BE2C (cell line): ENCODE measurements at regions not wholly inside any gene's neighbourhood (a gene's known extent, or its start where the extent isn't known, plus 50 kb on each side); places are given as distances from the start of the nearest gene placed in this dataset.

Experiments used
- DNase-seq: peaks from one replicate; pipeline ENCODE4 v3.0.0-alpha.2; 2020
- H3K27me3 ChIP-seq: fragments of 250-450 bp; sonication (Bioruptor Pico); 2 replicates; pipeline ENCODE4 v1.5.1; 2020; ENCODE audit warnings: mild to moderate bottlenecking
- H3K36me3 ChIP-seq: fragments of 250-450 bp; sonication (Bioruptor Pico); 2 replicates; pipeline ENCODE4 v1.5.1; 2020; ENCODE audit warnings: mild to moderate bottlenecking
- H3K4me1 ChIP-seq: fragments of 250-450 bp; sonication (Bioruptor Pico); 2 replicates; pipeline ENCODE4 v1.5.1; 2020
- H3K4me3 ChIP-seq: 2 replicates; pipeline ENCODE4 v1.5.1; 2011; ENCODE audit warnings: low read depth, low read length
- H3K9me3 ChIP-seq: fragments of 250-450 bp; sonication (Bioruptor Pico); 2 replicates; pipeline ENCODE4 v1.5.1; 2020
- CTCF ChIP-seq: IDR thresholded peaks from 2 replicates; pipeline ENCODE4 v1.5.1; 2012; ENCODE audit warnings: mild to moderate bottlenecking, low read depth, low read length

DNA sequence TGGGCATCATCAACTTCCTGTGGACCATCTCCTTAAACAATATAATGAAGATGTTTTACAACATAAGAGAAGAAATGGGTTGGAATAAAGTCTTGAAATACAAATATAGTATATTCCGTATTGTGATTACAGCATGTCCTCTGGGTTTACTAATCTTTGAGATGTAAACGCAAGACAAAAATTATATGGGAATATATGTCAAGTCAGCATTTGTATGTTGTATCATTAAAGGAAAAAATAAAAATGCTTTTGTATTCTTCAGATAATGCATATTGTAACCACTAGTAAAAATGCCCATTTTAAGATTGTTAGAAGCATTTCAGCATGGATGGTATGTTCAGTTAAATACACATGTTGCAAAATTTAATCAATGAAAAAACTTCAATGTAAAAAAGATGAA is 893.3 kb downstream of the FLRT2 start:
- TF ChIP-seq CTCF = no peak
- H3K4me3 ChIP-seq = no peak overlapping the region
- H3K9me3 ChIP-seq = no peaks in the 10 kb centered on the region
- H3K4me1 ChIP-seq = no peaks in the 10 kb centered on the region
- H3K36me3 ChIP-seq = no peaks in the 10 kb centered on the region
- no peak for DNase-seq
- no peaks in the 10 kb centered on the region for H3K27me3 ChIP-seq

DNA sequence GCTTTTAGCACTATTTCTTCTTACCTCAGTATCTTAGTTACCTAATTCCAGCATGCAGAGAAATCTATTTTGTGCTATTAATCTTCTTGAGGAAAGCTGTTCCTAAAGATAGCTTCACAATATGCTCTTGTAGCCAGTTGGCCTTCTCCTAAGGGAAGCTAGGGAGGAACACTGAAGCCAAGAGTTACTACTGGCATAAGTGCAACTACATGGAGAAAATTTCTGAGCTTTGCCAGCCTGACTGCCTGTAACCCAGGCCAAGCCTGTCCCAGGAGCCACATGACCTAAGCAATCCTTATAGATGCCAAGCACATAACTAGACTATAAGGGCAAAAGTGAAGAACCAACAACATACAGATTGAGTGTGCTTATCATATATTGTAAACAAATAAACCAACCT is 890.2 kb downstream of the FLRT2 start:
- TF ChIP-seq CTCF = no peak
- DNase-seq = no peak
- no peaks in the 10 kb centered on the region for H3K4me1 ChIP-seq
- H3K27me3 ChIP-seq = no peaks in the 10 kb centered on the region
- no peak overlapping the region for H3K4me3 ChIP-seq
- H3K9me3 ChIP-seq = no peaks in the 10 kb centered on the region
- no peaks in the 10 kb centered on the region for H3K36me3 ChIP-seq

DNA sequence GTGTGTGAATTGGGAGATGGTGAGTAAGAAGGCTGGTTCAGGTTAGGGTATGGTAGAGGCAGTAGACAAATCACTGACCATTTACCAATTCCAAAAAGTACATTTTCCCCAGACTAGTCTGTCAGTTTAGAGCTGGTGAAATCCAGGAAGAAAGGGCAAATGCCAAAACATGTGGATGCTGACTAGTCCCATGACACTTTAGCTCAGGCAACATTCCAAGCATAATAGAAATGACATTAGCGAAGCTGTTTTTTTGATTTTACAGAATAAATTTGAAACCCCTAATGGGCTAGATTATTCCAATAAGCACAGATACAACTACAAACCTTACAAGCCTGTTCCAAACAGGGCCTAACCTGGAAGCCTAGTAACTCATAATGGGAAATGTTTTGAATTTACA is 884.2 kb downstream of the FLRT2 start:
- Histone ChIP-seq H3K36me3 (no peaks in the 10 kb centered on the region), H3K9me3 (no peaks in the 10 kb centered on the region), H3K4me3 (no peak overlapping the region), H3K27me3 (no peaks in the 10 kb centered on the region), H3K4me1 (no peaks in the 10 kb centered on the region)
- no peak for TF ChIP-seq CTCF
- no peak for DNase-seq

DNA sequence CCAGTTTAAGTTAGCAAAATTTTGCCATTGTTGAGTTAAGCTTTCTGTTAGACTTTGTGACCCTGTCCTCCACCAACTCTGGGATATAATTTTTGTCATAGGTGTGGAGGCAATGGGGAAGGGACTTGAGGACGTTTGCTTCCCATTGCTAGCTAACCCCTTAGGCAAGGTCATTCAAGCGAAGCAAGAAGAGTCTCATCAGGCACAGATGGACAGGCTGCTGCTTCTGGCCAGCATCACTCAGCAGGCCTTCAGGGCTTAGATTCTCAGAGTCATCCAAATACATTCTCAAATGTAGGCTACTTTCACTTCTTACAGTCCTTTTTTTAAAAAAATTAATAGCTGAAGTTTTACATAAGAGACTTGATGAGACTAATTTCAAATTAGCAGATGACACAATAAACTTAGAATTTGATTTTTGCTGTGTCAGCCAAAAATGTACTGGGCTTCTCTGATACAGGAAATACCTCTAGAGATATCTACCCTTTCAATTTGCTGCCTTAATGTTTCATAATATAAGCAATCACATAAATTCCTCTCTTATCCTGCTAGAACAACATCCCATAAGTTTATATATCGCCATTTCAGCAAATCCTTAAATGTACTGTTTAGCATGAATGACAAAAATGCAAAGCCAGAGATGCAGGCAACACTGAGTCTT is 875.2 kb downstream of the FLRT2 start:
- Histone ChIP-seq H3K4me3 (no peak overlapping the region), H3K27me3 (no peaks in the 10 kb centered on the region), H3K36me3 (no peaks in the 10 kb centered on the region), H3K9me3 (no peaks in the 10 kb centered on the region; the same call in 1 of the 2 replicates), H3K4me1 (peaks cover 9% of the 10 kb centered on the region)
- peak; percentile 24 for DNase-seq
- no peak for TF ChIP-seq CTCF

DNA sequence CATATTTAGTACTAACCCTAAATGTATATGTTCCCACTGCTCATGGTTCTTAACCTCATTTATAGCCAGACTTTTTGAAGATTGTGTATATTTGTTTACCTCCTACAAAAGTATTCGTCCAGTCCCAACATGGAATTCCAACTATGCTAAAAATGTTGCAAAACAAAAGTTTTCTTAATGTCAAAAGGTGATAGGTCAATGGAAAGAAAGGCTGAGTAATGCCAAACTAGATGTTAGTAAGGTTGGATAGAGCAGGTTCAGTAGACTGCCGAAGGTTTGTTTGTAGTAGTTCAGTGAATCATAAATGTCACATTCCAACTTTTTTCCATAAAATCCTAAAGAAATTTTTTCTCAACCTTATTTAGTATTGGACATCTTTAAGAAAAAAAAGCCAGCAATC is 874.5 kb downstream of the FLRT2 start:
- H3K9me3 ChIP-seq = no peaks in the 10 kb centered on the region; the same call in 1 of the 2 replicates
- no peak for TF ChIP-seq CTCF
- H3K36me3 ChIP-seq = no peaks in the 10 kb centered on the region
- no peak for DNase-seq
- H3K4me3 ChIP-seq = no peak overlapping the region
- H3K27me3 ChIP-seq = no peaks in the 10 kb centered on the region
- peaks cover 9% of the 10 kb centered on the region for H3K4me1 ChIP-seq

DNA sequence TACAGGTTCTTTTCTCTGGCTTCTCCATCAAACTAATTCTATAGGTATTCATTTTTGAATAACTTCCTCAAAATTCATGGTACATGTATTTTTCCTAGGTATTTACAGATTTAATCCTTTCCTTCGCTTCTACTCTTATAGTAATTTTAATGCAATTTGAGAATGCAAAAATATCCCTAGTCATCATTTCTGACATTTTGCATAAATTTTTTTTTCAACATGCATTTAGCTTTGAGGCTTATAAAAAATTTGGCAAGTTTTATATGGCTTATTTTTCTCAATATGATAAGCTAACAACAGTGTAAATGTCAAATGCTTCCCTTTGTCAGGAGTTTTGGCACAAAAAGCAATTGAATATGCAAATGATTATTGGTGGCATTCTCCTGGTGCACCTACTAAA is 872.6 kb downstream of the FLRT2 start:
- peaks cover 9% of the 10 kb centered on the region for H3K4me1 ChIP-seq
- H3K36me3 ChIP-seq = no peaks in the 10 kb centered on the region
- H3K9me3 ChIP-seq = no peaks in the 10 kb centered on the region; the same call in 1 of the 2 replicates
- H3K4me3 ChIP-seq = no peak overlapping the region
- H3K27me3 ChIP-seq = no peaks in the 10 kb centered on the region
- no peak for TF ChIP-seq CTCF
- DNase-seq = no peak
